Effector memory CD4-positive, alpha-beta T cell (primary cell): ENCODE measurements at regions not wholly inside any gene's neighbourhood (a gene's known extent, or its start where the extent isn't known, plus 50 kb on each side); places are given as distances from the start of the nearest gene placed in this dataset.

Experiments used
- DNase-seq, 3 donors: peaks; one replicate each; pipeline ENCODE4 v3.0.0-alpha.2; 2020
- H3K27ac ChIP-seq: 2 replicates; pipeline ENCODE4 v1.7.0; 2013; ENCODE audit warnings: mild to moderate bottlenecking, low read length, moderate library complexity; ENCODE audit not compliant: insufficient read depth, poor library complexity, severe bottlenecking
- H3K27me3 ChIP-seq: replicated peaks from 2 replicates; pipeline ENCODE4 v1.7.0; 2013; ENCODE audit warnings: mild to moderate bottlenecking, low read length; ENCODE audit not compliant: insufficient read depth, control insufficient read depth, poor library complexity, severe bottlenecking
- H3K36me3 ChIP-seq: 2 replicates; pipeline ENCODE4 v1.7.0; 2013; ENCODE audit warnings: mild to moderate bottlenecking, low read length, moderate library complexity; ENCODE audit not compliant: control insufficient read depth, insufficient read depth
- H3K4me1 ChIP-seq: 2 replicates; pipeline ENCODE4 v1.7.0; 2013; ENCODE audit warnings: low read length, mild to moderate bottlenecking; ENCODE audit not compliant: control insufficient read depth, insufficient read depth, poor library complexity, severe bottlenecking
- H3K4me3 ChIP-seq: 2 replicates; pipeline ENCODE4 v1.7.0; 2013; ENCODE audit warnings: low read length, low read depth, mild to moderate bottlenecking; ENCODE audit not compliant: insufficient read depth, poor library complexity, severe bottlenecking
- H3K9me3 ChIP-seq: 2 replicates; pipeline ENCODE4 v1.7.0; 2013; ENCODE audit warnings: mild to moderate bottlenecking, low read length, moderate library complexity; ENCODE audit not compliant: control insufficient read depth

- H3K27ac ChIP-seq = no peak overlapping the region
- DNase-seq = no peak
- H3K36me3 ChIP-seq = no peaks in the 10 kb centered on the region
- no peaks in the 10 kb centered on the region for H3K27me3 ChIP-seq
- no peak overlapping the region for H3K4me3 ChIP-seq
- no peaks in the 10 kb centered on the region for H3K4me1 ChIP-seq
- no peaks in the 10 kb centered on the region for H3K9me3 ChIP-seq
Measured at GRCh38 chr11:80621871-80622270, 1181.0 kb upstream of the TENM4 start.

DNA sequence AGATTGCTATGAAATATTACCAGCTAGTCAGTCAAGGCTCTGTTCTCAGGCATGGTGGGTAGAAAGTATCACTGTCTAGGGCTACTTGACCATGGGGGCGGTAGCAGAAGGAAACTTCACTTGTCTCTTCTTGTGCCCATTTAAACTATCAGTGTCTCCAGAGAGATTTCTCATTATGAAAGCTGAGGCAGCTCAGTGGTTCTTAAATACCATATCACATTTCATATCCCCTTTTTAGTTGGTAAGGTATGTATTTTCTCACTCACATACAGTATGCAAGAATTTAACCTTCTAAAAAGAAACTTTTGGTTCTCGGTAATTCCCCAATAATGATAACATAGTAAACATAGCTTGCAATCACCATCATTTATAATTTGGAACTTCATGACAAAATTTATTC, 1180.0 kb upstream of the TENM4 start:
- no peak for DNase-seq
- no peaks in the 10 kb centered on the region for H3K9me3 ChIP-seq

GRCh38 chr11:80617156-80617555, 1176.3 kb upstream of the TENM4 start:
- no peak overlapping the region for H3K27ac ChIP-seq
- H3K36me3 ChIP-seq = no peaks in the 10 kb centered on the region
- H3K9me3 ChIP-seq = no peaks in the 10 kb centered on the region
- no peak for DNase-seq
- H3K4me3 ChIP-seq = no peak overlapping the region
- no peaks in the 10 kb centered on the region for H3K27me3 ChIP-seq
- H3K4me1 ChIP-seq = no peaks in the 10 kb centered on the region

More for the DNA sequence above, 1180.0 kb upstream of the TENM4 start:
- Histone ChIP-seq H3K4me3 (no peak overlapping the region), H3K4me1 (no peaks in the 10 kb centered on the region), H3K36me3 (no peaks in the 10 kb centered on the region), H3K27me3 (no peaks in the 10 kb centered on the region), H3K27ac (no peak overlapping the region)

GRCh38 chr11:80616070-80616800, 1175.4 kb upstream of the TENM4 start:
- no peaks in the 10 kb centered on the region for H3K36me3 ChIP-seq
- no peaks in the 10 kb centered on the region for H3K4me1 ChIP-seq
- no peaks in the 10 kb centered on the region for H3K27me3 ChIP-seq
- H3K27ac ChIP-seq = no peak overlapping the region
- H3K9me3 ChIP-seq = no peaks in the 10 kb centered on the region
- DNase-seq = no peak
- H3K4me3 ChIP-seq = no peak overlapping the region

- no peaks in the 10 kb centered on the region for H3K9me3 ChIP-seq
- H3K4me3 ChIP-seq = no peak overlapping the region
- no peak for DNase-seq
- H3K4me1 ChIP-seq = no peaks in the 10 kb centered on the region
- H3K27me3 ChIP-seq = no peaks in the 10 kb centered on the region
- H3K36me3 ChIP-seq = no peaks in the 10 kb centered on the region
- H3K27ac ChIP-seq = no peak overlapping the region
Measured at GRCh38 chr11:80613655-80614054, 1172.8 kb upstream of the TENM4 start.

DNA sequence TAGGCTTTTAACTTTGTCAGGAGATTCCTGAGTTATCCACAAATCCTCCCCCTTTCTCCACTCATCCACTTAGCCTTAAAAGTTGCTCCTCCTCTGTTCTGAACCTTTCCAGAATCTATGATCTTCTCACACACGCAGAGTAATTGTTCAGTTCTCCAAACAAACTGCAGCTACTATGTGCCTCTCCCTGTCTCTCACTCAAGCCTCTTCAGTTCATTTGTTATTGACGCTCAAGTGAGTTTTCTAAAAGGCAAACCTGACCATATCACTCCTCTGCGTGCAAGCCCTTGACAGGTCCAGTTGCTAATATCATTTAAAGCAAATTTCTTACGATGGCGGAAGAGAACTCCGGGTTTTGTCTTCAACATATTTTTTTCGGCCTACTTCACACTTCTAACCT, 1169.7 kb upstream of the TENM4 start:
- Histone ChIP-seq H3K9me3 (no peaks in the 10 kb centered on the region), H3K27me3 (no peaks in the 10 kb centered on the region), H3K4me3 (no peak overlapping the region), H3K4me1 (no peaks in the 10 kb centered on the region), H3K27ac (no peak overlapping the region), H3K36me3 (no peaks in the 10 kb centered on the region)
- no peak for DNase-seq

DNA sequence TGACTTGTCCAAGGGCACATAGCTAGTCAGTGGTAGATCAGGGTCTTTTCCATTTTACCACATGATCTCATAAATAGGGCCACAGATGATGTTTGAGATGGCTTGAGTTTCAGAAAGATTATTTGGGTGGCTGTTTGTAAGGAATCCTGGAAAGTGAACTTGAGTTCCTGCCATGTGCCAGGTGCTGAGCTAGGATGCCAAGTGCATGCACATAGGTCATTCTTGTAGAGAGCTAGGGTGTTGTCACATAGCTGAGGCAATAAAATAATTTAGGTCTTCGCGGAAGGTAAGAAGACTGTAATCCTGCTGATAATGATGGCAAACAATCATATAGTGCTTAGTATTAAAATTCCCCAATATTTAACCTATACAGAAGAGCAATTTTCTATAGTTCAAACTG, 1162.6 kb upstream of the TENM4 start:
- H3K27me3 ChIP-seq = no peaks in the 10 kb centered on the region
- H3K9me3 ChIP-seq = no peaks in the 10 kb centered on the region
- H3K4me3 ChIP-seq = no peak overlapping the region
- DNase-seq = no peak
- H3K36me3 ChIP-seq = no peaks in the 10 kb centered on the region
- no peaks in the 10 kb centered on the region for H3K4me1 ChIP-seq
- no peak overlapping the region for H3K27ac ChIP-seq

GRCh38 chr11:80598905-80599304, 1158.1 kb upstream of the TENM4 start:
- no peak for DNase-seq
- Histone ChIP-seq H3K4me1 (no peaks in the 10 kb centered on the region), H3K27me3 (no peaks in the 10 kb centered on the region), H3K36me3 (no peaks in the 10 kb centered on the region), H3K4me3 (no peak overlapping the region), H3K27ac (no peak overlapping the region), H3K9me3 (no peaks in the 10 kb centered on the region)

GRCh38 chr11:80596291-80596810, 1155.5 kb upstream of the TENM4 start:
- no peaks in the 10 kb centered on the region for H3K9me3 ChIP-seq
- H3K27me3 ChIP-seq = no peaks in the 10 kb centered on the region
- no peak for DNase-seq
- no peak overlapping the region for H3K27ac ChIP-seq
- no peaks in the 10 kb centered on the region for H3K36me3 ChIP-seq
- H3K4me1 ChIP-seq = no peaks in the 10 kb centered on the region
- no peak overlapping the region for H3K4me3 ChIP-seq

- no peaks in the 10 kb centered on the region for H3K4me1 ChIP-seq
- no peaks in the 10 kb centered on the region for H3K27me3 ChIP-seq
- H3K9me3 ChIP-seq = no peaks in the 10 kb centered on the region
- H3K4me3 ChIP-seq = no peak overlapping the region
- H3K27ac ChIP-seq = no peak overlapping the region
- no peaks in the 10 kb centered on the region for H3K36me3 ChIP-seq
- DNase-seq = no peak
Measured at GRCh38 chr11:80595011-80595410, 1154.2 kb upstream of the TENM4 start.
